Stimulated activated CD8-positive, alpha-beta memory T cell treated with anti-CD3 and anti-CD28 coated beads, Interleukin-2, amount 100 ng/mL, for 48 hours (primary cell): ENCODE measurements at regions not wholly inside any gene's neighbourhood (a gene's known extent, or its start where the extent isn't known, plus 50 kb on each side); places are given as distances from the start of the nearest gene placed in this dataset.
A peak's percentile ranks its signal among the peaks of the same experiment; 100 is the strongest.

Experiments used
- DNase-seq, 2 donors: peaks; one replicate each; pipeline ENCODE4 v3.0.0-alpha.2; 2020; ENCODE audit warnings: low read depth in 2 of 2

DNA sequence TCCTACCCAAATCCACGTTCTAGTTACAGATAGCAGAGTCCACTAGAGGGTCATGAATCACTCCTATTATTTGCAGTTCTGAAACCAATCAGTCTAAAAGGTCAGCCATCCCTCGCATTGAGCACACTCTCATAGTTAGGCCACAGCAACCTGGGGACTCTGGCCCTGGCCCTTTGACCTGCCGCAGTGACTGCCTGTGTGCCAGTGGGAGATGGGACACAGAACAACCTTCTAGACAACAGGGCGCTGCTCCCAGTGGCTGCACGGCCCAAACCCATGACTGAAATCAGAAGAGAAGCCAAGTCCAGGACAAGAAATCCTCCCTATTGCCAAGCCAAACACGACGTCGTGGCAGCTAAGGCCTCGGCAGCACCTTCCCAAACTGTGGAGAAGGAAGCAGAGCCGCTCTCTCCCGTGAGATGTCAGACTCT is 158.5 kb downstream of the HERPUD2 start:
- no peak for DNase-seq

DNA sequence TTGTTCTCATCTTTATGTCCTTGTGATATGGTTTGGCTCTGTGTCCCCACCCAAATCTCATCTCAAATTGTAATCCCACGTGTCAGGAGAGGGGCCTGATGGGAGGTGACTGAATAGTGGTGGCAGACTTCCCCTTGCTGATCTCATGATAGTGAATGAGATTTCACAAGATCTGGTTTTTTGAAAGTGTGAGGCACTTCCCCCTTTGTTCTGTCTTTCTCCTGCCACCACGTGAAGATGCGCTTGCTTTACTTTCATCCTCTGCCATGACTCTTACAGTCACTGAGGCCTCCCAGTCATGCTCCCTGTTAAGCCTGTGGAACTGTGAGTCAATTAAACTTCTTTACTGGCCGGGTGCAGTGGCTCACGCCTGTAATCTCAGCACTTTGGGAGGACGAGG is 161.0 kb downstream of the HERPUD2 start:
- DNase-seq: no peak

DNA sequence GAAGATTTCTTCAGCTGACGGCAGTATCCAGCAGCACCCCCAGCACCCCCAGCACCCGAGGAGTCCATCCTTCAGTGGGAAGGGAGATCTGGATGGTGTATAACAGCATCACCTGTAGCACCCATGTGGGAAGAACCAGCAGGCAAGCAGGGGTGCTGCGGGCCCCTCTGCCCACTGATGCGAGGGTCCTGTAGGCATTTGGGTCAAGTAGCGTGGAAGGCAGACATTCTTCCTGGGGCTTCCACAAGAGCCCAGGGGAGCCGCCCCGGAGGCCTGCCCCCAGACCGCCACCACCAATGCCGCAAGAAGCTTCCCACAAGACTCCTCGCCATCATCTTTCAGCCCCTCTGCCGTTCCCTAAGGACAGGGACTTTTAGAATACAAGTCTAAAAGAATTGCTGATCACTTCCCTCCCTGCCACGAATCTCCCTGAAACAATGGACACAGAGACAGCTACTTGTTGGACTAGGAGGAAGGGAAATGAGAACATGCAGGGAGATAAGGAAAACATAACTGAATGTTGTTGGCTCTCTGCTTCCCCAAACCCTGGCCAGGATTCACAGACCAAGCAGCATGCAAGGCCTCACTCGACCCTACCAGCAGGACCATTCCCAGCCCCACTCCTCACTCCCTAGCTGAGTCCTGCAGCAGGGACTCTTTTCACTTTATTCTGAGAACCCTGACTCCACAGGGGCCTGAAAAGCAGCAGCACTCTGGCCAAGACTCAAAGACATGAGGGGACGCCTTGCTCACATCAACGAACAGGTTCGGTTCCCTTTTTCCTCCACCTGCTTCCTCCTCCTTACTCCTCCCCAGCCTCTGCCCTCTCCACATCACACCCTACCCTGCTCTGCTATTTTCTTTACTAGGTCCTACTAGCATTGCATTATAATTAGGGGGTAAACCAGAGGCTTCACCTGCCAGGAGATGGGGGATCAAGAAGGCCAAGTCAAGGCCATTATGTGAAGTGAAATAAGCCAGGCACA is 164.5 kb downstream of the HERPUD2 start:
- no peak for DNase-seq

DNA sequence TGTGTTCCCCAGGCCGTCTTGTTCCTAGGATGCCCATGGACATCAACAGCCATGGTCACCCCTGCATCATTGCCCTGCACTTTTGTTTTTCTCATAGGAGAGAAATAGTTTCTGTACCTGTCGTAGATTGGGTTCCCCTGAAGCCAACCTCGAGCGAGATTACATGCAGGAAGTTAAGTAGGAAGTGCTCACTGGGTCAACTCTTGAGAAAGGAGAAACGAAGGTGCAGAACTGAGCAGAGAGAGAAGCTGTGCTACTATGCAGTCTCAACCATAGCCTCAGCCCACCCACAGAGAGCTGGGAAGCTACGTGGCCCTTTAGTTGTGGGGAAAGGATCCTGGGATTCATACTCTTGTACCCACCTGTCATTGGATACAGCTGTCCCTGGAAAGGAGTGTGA is 165.2 kb downstream of the HERPUD2 start:
- DNase-seq: no peak

DNA sequence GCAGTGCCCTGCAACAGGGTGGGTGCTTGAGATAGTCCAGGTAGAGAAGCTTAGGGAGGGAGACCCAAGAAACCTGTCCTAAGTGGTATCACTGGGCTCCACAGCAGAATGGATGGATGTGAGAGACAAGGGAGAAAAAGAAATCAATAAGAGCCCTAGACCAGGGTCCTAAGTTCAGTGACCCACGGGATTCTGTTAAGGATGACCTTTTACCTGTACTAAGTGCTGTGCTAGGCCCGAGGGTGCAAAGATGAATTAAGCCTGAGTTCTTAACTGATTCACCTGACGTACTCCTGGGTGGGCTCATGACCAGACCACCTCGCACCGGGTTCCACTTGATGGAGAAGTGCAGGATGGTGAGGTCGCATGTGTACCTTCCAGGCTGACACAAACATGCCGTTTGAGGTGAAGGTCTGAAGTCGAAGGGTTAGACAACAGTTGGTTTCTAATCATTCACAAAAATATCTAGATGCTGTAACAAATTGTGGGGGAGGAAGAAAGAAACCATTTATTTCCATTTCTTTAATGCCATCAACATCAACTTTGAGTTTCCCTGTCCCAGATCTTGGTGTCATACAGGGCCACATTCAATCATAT is 166.5 kb downstream of the HERPUD2 start:
- no peak for DNase-seq

DNA sequence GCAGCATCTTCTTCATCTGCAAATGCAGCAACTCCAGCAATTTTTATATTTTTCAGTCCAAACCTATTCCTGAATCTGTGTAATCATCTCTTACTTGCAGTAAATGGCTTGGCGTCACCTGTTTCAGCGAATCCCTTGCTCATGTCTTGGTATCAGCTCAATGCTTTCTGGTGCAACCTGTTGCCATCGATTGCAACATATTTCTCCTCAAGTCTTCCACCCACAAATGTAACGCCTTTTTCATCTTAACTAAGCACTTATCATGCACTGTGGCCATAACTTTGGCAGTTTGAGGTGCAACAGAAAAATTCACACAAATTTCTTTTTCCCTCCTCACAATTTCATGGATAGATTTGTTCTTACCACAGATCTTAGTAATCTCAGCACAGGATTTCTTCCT is 168.3 kb downstream of the HERPUD2 start:
- DNase-seq: no peak

DNA sequence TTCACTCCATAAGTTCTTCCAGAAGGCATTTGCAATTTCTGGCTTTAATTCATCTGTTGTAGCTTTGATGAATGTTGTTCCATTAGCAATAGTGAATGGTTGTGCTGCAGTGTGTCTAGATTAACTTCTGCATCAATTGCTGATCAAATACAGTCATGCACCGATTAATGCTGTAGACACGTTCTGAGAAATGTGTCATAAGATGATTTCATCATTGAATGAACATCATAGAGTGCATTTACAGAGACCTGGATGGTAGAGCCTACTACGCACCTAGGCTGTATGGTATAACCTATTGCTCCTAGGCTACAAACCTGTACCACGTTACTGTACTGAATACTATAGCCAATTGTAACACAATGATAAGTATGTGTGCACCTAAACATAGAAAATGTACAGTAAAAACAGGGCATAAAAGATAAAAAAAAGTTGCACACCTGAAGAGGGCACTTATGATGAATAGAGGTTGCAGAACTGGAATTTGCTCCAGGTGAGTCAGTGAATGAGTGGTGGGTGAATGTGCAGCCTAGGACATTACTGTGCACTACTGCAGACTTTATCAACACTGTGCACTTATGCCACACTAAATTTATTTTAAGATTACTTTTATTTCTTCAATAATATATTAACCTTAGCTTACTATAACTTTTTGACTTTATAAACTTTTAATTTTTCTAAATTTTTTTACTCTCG is 170.7 kb downstream of the HERPUD2 start:
- DNase-seq: no peak

DNA sequence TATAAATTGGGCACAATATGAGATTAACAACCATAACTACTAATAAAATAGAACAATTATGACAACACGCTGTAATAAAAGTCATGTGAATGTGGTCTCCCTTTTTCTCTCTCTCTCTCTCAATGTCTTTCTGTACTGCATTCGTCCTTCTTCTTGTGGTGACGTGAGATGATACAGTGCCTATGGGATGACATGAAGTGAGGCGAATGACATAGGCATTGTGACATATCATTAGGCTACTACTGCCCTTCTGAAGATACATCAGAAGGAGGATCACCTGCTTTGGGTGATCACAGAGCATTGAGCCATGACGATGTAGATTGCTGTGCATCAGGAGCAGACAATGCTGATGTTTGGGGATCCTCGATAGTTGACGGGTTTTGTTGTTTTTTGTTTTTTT is 171.6 kb downstream of the HERPUD2 start:
- DNase-seq: no peak

DNA sequence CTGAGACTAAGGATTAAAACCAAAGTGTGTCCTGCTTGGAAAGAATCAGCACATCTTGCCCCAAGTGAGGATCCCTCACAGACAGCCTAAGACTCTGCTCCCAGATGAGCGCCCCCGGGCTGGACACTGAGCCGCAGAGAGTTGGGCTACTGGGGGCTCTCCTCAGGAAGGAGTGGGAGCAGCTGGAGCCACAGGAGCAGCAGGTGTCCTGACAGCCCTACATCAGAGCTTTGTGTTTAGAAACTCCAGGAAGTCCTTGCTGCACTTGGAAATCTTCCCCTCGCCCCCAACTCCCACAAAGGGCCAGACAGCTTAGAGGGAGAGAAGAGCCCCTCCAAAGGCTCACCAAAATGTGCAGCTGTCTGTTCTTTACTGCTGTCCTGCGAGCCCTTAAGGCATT is 172.2 kb downstream of the HERPUD2 start:
- no peak for DNase-seq

DNA sequence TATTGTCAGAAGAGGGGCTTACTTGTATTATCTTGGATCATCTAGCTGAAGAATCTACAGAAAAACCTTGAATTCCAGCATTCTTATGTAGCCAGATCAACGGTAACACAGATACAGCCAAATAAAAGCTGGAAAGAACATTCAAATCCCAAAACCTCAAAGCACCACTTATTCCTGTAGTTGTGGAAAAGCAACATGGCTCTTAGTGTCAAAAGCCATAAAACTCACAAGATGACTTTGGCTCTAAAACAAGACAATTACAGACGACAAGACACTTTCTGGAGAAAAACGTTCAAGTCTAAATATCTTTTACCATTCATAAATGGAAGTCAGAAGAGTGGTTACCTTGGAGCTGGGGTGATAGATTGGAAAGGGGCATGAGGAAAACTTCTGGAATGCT is 173.0 kb downstream of the HERPUD2 start:
- DNase-seq: no peak

DNA sequence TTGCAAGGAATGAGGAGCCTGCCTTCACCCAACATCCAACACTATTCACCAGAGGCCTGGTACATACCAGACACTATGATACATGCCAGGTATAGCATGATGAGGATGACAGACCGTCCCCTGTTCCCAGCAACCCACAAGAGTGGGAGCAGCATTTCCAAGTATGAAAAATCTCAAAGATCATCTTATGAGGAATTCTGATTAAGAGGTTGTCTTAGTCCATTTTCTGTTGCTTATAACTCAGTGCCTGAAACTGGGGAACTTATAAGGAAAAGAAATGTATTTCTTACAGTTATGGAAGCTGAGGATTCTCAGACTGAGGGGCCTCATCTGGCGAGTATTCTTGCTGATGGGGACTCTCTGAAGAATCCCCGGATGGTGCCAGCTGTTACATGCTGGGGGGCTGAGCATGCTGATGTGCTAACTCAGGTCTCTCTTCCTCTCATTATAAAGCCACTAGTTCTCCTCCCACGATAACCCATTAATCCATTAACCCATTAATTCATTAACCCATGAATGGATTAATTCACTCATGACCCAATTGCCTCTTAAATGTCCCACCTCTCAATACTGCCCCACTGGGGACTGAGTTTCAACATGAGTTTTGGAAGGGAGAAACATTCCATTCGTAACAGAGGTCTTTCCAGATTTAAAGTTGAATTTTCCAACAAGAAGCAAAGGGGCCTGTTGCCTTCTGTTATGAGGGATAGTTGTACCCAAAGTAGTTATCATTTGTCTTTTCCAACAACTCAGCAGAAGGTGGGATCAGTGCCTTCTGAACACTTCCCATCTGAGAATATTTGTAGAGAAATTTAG is 173.9 kb downstream of the HERPUD2 start:
- no peak for DNase-seq

DNA sequence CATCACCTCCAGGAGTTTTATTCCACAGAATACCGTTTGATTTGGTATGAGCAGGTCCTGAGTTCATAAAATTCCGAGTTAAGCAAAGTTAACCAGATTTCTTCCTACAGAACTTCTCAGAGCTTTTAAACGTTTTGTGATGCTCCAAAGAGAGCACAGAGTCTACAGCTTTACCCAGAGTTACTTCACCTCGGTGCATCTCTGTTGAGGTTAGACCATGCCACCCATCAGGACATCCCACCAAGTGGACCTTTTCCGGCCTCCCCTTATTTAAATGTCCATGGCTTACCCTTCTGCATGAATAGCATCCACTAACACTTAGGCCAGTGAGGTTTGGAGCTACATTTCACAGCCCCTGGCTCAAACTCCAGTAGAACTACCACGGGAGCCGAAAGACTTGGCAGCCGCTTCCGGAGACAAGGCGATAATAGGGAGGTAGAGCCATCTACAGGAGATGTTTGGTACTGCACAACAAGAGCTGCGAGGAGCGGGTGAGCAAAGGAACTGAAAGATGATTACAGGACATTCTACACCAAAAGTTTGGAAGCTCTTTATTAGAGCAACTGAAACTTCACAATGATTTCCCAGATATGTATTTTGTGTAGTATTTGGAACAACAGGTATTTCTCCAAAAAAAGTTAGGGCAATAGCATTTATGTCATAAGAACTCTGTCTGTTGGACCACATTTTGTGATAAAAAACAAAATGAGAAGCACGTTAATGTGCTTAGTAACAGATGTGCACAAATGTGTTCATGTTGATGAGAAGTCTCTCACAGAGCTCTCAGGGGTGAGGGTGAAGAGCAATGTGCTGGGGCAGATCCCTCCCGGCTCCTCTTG is 174.7 kb downstream of the HERPUD2 start:
- peak in 1 of 2 donors; percentile 23 for DNase-seq

DNA sequence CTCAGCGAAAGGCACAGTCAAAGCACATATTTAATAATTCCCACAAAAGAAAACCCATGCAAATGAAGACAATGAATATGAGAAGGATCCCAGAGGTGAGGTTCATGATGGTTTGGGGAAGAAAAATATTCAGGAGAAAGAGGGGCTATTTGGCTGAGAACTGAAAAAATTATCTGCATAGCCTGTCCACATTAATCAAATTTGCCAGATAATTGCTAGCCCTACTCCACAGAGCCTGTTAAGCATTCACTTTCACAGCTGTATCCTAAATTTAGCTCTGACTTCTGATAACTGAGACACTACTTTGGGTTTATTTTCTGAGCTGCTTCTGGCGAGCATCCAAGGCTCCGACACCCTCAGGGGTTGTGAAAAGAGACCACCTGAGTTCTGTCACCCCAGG is 176.2 kb downstream of the HERPUD2 start:
- DNase-seq: no peak

DNA sequence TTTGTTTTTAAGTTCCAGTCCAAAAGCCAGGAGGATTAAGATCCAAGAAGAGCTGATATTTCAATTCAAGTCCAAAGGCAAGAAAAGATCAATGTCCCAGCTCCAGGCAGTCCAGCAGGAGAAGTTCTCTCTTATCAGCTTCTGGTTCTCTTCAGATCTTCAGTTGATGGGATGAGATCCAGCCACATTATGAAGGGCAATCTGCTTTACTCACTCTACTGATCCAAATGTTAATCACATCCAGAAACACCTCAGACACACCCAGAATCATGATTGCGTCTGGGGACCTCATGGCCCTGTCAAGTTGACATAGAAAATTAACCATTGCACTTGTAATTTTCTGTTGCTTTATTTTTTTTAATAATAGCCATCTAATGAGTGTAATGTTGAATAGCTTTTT is 178.4 kb downstream of the HERPUD2 start:
- DNase-seq: no peak

DNA sequence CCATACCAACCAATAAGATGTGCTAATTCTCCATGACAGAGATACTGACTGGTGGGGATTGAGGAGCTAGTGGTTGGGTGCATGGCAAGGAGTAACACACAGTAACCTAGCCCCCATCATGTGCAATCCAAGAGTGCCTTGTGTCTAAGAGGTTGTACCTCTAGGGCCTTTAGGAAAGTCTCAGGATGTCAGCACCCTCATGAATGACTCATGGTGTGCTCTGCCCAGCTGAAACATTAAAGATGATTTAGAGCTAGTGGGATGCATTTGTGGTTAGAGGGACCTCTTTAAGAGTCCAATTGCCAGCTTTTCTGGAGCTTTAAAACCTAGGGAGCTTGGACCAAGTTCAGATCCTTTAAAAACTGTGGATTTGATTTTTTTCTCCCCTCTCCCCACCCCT is 181.1 kb downstream of the HERPUD2 start:
- no peak for DNase-seq

DNA sequence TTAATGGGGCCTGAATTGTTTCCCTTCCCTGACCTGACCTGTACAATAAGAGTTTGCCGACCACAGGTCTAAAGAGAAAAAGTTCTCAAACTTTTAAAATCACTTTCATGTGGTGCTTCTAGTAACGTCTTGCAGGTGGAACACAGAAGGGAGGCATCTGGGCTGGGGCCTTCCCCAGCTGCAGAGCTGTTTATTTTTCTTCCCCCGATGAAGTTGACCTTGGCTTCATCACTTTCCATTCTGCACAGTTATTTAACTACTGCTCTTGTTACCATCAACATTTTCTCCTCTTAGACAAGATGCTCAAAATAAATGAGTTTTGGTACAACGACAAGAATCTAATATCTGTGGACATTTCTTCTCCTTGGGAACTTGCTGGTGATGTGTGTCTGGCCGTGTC is 181.7 kb downstream of the HERPUD2 start:
- DNase-seq: no peak

DNA sequence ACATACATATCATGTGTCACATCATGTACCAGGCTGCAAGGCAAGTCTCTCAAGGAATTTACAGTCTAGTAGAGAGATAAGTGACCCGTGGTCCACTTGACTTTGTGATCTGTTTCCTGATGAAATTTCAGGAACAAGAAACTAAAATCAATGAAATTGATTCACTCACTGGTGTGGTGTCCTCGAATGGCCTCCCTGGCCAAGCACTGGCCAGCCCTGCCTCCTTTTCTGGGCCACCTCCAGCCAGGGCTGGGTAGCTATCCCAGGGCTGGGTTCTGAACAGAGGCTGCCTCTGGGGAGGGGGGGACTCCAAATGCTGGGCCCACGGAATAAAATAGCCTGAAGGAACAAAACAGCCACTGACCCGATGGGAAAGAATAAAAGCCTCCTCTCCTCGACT is 182.2 kb downstream of the HERPUD2 start:
- DNase-seq: no peak

DNA sequence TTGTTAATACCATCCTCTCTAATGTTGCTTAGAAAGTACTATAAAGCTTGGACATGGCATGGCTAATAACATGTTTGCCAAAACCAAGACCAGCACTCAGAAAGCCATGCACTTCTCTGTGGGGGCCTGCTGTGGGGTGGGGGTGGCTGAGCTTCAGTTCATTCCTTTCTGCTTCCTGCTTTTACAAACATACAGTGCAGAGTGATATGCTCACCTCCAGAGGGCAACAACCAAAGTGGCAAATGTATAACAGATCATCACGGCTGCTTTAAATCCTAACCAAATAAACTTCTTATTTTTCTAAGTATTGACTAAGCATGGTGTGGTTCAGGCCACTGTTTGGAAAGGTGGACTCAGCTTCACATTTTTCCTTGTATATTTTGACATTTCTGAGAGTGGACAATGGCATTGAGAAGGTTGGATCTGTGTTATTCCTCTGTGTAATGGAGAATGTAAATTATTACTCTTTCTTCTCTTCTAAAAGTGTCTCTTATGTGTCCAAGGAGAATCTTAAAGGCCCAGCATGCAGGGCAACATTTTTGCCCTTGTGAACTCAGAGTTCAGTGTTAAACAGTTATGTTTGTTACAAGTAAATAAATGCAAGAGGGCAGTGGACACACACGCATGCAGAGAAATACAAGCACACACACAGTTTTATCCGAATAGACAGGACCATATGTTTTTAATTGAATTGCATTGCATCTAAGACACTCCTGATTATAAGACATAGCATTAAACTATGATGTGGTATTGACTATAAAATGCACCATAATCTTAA is 186.1 kb downstream of the HERPUD2 start:
- DNase-seq: no peak

DNA sequence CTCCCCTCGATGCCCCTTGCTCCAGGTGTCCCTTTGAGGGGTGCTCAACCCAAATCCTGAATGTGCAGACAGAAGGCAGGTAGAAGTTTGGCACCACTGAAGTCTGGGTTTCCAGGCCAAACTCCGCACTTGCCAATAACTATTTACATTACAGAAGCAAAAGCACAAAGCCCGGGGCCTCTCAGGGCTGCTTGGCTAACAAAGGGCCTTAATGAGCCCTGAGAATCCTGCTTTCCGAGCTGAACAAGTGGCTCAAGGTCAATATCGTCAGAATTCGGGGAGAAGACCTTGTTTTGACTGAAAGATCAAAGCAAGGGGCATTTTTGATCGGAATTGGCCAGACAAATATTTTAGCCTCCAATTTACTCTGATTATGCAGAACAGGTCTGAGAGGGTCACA is 189.9 kb downstream of the HERPUD2 start:
- no peak for DNase-seq

DNA sequence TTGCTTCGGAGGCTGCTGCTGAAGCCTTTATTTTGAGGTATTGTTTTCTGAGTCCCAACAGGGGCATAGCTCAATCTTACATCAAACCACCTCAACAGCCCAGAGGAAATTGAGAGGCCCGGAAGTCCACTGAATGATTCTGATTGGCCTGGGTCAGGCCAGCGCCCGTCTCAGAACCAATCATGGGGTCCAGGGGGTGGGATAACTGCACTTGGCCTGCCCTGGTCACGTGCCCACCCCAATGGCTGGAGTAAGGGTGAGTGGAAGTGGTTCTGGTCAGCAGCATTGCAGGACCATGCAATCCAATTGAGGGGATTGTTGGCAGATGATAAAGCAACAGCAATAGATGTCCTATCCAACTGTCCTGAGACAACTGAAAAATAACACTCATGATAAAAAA is 190.6 kb downstream of the HERPUD2 start:
- DNase-seq: no peak
